ENCODE measurements at regions not wholly inside any gene's neighbourhood (a gene's known extent, or its start where the extent isn't known, plus 50 kb on each side); places are given as distances from the start of the nearest gene placed in this dataset.

DNA sequence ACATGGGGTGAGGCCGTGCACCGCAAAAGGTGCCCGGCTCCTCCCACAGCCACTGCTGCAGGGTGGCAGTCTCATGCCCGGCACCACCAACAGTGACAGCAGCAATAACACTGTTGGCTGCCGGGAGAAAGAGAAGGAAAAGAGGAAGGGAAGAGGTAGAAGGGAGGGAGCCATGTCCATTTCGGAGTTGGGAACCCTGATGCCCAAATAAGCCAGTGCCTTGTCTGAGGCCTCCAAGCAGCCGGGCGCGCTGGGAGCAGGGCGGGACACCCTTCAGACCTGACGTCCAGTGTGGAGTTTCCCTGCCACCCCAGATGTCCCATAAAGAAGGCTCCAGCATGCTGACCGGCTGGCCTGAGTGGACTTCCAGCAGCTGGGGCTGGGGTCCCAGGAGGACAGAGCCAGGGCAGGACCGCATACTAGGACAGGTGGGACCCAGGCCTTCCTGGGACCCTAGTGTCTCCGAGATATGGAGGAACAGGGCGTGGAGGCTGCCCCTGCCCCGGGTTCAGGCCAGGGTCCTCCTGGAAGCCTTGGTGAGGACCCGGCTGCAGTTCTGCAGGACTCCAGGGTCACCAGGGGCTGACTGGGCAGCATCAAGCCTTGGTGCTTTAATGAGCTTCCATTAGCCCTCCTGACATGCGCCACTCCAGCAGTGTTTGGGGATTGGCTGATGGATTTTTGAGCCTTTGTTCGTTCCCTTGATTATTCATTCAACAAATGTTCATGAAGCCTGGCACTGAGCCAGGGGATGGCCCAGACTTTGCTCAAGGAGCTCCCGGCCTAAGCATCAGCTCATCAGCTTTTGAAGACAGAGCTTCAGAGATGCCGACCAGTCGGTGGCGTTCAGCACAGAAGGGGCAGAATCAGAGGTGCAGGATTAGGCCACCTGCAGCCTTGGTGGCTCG lies 223.6 kb upstream of the CIBAR2 start:
- Histone ChIP-seq H3K36me3 (no peaks in the 10 kb centered on the region), H3K9me3 (no peaks in the 10 kb centered on the region), H3K4me3 (ENCODE audit: low read depth in 1 of 2, low read length in 1 of 2) (no peak overlapping the region), H3K27me3 (peaks cover 52% of the 10 kb centered on the region), H3K4me1 (ENCODE audit: control insufficient read depth in 1 of 2, insufficient read depth in 1 of 2, low read depth in 1 of 2, low read length in 1 of 2) (no peaks in the 10 kb centered on the region), H3K27ac (no peak overlapping the region)
- TF ChIP-seq, protein P1, sequence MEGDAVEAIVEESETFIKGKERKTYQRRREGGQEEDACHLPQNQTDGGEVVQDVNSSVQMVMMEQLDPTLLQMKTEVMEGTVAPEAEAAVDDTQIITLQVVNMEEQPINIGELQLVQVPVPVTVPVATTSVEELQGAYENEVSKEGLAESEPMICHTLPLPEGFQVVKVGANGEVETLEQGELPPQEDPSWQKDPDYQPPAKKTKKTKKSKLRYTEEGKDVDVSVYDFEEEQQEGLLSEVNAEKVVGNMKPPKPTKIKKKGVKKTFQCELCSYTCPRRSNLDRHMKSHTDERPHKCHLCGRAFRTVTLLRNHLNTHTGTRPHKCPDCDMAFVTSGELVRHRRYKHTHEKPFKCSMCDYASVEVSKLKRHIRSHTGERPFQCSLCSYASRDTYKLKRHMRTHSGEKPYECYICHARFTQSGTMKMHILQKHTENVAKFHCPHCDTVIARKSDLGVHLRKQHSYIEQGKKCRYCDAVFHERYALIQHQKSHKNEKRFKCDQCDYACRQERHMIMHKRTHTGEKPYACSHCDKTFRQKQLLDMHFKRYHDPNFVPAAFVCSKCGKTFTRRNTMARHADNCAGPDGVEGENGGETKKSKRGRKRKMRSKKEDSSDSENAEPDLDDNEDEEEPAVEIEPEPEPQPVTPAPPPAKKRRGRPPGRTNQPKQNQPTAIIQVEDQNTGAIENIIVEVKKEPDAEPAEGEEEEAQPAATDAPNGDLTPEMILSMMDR (IDR thresholded peaks at IDR 0.05): no peak

DNA sequence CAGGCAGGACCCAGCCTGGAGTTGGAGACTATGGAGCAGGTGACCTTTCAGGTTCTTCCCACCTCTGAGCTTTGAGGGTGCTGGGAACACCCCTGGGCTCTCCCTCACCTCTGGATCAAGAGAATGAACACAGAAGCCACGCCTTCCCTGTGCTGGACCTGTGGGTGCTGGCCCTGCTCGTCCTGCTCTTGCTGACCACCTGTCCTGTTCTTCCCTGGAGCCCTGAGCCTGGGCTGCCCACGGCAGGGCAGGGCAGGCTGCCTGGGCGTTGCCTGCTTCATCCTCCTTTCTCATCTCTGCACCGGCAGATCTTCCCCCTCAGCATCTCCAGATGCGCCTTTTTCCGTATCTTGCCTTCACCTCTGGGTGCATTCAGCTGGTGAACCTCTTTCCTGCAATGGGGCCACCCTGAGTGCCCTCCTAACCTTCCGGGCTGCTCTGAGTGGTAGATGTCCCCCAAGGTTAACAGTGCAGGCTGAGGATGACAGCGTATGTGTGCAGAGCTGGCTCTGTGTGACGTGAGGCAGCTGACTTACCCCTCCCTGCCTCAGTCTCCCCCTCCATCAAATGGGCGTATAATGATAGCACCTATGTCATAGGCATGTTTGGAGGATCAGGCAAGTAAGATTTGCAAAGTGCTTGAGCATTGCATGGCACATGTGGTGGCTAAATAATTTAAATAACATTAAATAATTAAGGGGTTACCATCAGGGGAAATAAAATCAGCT lies 225.8 kb upstream of the CIBAR2 start:
- TF ChIP-seq, protein P1 (IDR thresholded peaks at IDR 0.05): no peak
- Histone ChIP-seq H3K27ac (no peak overlapping the region), H3K36me3 (no peaks in the 10 kb centered on the region), H3K9me3 (no peaks in the 10 kb centered on the region), H3K4me1 (ENCODE audit: control insufficient read depth in 1 of 2, insufficient read depth in 1 of 2, low read depth in 1 of 2, low read length in 1 of 2) (no peaks in the 10 kb centered on the region), H3K27me3 (peaks cover 37% of the 10 kb centered on the region), H3K4me3 (ENCODE audit: low read depth in 1 of 2, low read length in 1 of 2) (no peak overlapping the region)

DNA sequence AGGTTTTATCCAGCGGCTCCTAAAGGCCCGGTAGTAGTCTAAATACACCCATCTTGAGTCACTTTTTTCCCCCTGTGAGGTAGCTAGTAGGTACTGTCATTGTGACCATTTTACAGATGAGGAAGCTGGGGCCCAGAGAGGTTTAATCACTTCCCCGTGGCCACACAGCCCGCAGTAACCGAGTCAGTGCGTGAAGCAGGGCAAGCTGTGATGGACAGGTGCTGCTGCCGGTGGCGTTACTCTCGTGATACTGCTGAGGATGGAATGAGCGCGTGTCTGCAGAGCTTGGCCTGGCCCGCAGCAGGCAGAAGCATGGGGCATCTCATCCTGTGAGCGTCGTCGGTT lies 226.3 kb upstream of the CIBAR2 start:
- no peaks in the 10 kb centered on the region for H3K9me3 ChIP-seq
- peaks cover 32% of the 10 kb centered on the region for H3K27me3 ChIP-seq
- H3K4me3 ChIP-seq (ENCODE audit: low read depth in 1 of 2, low read length in 1 of 2): no peak overlapping the region
- TF ChIP-seq, protein P1 (IDR thresholded peaks at IDR 0.05): no peak
- no peaks in the 10 kb centered on the region for H3K36me3 ChIP-seq
- H3K27ac ChIP-seq: no peak overlapping the region
- no peaks in the 10 kb centered on the region for H3K4me1 ChIP-seq (ENCODE audit: control insufficient read depth in 1 of 2, insufficient read depth in 1 of 2, low read depth in 1 of 2, low read length in 1 of 2)

DNA sequence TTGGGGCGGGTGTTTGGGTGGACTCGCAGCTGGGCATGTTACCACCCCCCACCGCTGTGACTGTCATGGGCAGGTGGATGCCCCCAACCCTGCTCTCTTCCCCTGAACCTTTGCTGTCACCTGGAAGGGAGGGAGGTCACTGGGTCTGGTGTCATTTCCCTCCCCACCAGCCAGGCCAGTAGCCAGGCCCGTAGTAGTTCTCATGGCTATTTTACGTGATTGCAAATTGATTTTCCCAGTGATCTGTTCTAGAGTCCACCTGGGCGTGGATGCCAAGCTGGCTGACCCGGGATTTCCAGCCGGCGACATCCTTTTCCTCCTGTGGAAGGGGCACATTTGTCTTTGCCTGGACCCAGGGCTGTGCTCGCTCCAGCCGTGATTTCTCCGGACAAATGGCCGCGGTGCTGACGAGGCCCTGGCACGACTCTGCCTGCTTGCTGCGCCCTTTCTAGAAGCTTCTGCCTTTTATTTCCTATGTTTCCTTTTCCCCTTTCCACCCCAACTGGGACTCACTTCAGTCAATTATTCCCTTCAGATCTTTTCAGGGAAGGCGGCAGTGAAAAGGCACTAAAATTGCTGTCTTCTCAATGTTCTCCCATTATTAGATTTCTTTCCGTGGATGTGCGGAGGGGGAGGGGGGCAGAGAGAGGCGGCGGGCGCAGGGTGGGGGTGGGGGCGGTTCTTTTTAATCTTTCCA lies 226.9 kb upstream of the CIBAR2 start:
- TF ChIP-seq, protein P1 (IDR thresholded peaks at IDR 0.05): no peak
- Histone ChIP-seq H3K27me3 (peaks cover 26% of the 10 kb centered on the region), H3K4me1 (ENCODE audit: control insufficient read depth in 1 of 2, insufficient read depth in 1 of 2, low read depth in 1 of 2, low read length in 1 of 2) (no peaks in the 10 kb centered on the region)

DNA sequence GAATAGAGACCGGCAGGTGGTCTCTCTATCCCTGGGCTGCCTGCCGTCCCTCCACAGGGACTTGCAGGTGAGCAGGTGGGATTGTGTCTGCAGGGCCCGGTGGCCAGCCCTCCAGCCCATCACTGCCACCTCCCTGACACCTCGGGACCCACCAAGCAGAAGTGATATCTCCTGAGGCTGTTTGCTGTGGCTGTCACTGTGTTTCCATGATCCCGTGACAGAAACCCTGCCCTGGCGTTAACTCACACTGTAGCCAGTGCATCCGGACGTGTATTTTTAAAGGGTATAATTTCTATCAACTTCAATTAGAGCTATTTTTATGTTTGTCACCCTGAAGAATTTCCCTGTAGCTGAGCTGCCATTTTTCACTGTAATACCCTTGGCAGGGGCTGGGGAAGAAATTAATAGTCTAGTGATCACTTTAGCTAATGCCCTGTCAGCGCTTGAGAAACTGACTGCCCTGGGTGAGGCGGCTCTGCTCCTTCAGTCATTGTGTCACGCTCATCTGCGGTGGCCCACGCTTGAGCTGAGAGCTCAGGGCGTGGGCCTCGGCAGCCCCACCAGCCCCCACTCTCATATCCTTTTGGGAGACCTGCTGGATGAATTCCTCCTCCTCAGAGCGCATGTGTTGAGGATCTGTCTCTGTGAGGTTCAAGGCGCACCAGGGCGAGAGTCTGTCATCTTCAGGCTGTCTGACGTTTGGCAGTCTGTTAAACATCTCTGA lies 229.9 kb upstream of the CIBAR2 start:
- TF ChIP-seq, protein P1 (IDR thresholded peaks at IDR 0.05): no peak
- no peak overlapping the region for H3K27ac ChIP-seq
- no peaks in the 10 kb centered on the region for H3K36me3 ChIP-seq
- no peaks in the 10 kb centered on the region for H3K4me1 ChIP-seq (ENCODE audit: control insufficient read depth in 1 of 2, insufficient read depth in 1 of 2, low read depth in 1 of 2, low read length in 1 of 2)
- no peaks in the 10 kb centered on the region for H3K9me3 ChIP-seq
- no peaks in the 10 kb centered on the region for H3K27me3 ChIP-seq
- H3K4me3 ChIP-seq (ENCODE audit: low read depth in 1 of 2, low read length in 1 of 2): no peak overlapping the region

More for the DNA sequence above, 226.9 kb upstream of the CIBAR2 start:
- no peaks in the 10 kb centered on the region for H3K36me3 ChIP-seq
- H3K9me3 ChIP-seq: no peaks in the 10 kb centered on the region
- no peak overlapping the region for H3K27ac ChIP-seq
- no peak overlapping the region for H3K4me3 ChIP-seq (ENCODE audit: low read depth in 1 of 2, low read length in 1 of 2)
